GM12878 (cell line): ENCODE measurements at regions not wholly inside any gene's neighbourhood (a gene's known extent, or its start where the extent isn't known, plus 50 kb on each side); places are given as distances from the start of the nearest gene placed in this dataset.

Source experiments
- ATAC-seq: fragments of 200-7000 bp; cut with Tn5 transposase; 3 replicates; pipeline ENCODE4 v1.9.1; 2020; ENCODE audit warnings: mild to moderate bottlenecking, moderate library complexity
- BruUV-seq: library from RNA; stranded (reverse); fragments of 400-500 nt; replicated peaks from 2 replicates; lab custom pipeline; 2021; lab: Mats Ljungman, UMichigan
- CTCF ChIA-PET: fragments of 300-600 bp; sonication (Branson Sonifier 250); formaldehyde crosslinking; extraction: SDS; loops from one replicate; lab custom pipeline; 2021; ENCODE audit warnings: inconsistent platforms; lab: Yijun Ruan, JAX
- POLR2A ChIA-PET: fragments of 350-600 bp; formaldehyde crosslinking; extraction: SDS; loops from one replicate; lab custom pipeline; 2021; ENCODE audit warnings: inconsistent platforms; lab: Charles Lee
- RAD21 ChIA-PET: fragments of 300-600 bp; sonication (Branson Sonifier 250); formaldehyde crosslinking; loops from one replicate; lab custom pipeline; 2023; ENCODE audit warnings: antibody characterized with exemption; ENCODE audit not compliant: unreplicated experiment; lab: Charles Lee
- SMC1A ChIA-PET: fragments of 300-600 bp; sonication (Branson Sonifier 250); formaldehyde crosslinking; loops from one replicate; lab custom pipeline; 2023; ENCODE audit not compliant: unreplicated experiment, uncharacterized antibody; lab: Charles Lee
- DNase-seq: peaks from one replicate; pipeline ENCODE4 v3.0.0-alpha.2; 2011; ENCODE audit warnings: low read depth, low spot score
- FAIRE-seq: peaks from 3 replicates; lab custom pipeline; 2011; peaks lifted over from hg19 to GRCh38; lab: Jason Lieb, UNC
- H2AFZ ChIP-seq: 2 replicates; pipeline ENCODE4 v1.6.0; 2011; ENCODE audit warnings: low read depth, low read length, control low read depth; ENCODE audit not compliant: control insufficient read depth
- H3K27ac ChIP-seq: 2 replicates; pipeline ENCODE4 v1.5.1; 2011; ENCODE audit warnings: control low read depth; ENCODE audit not compliant: control insufficient read depth, insufficient read depth
- H3K27me3 ChIP-seq, 2 experiments: replicated peaks in 1 of 2; 2 replicates each; pipeline versions ENCODE4 v1.6.0 to v1.6.1; 2011; ENCODE audit warnings: low read length in 1 of 2; ENCODE audit not compliant: control insufficient read depth in 2 of 2, insufficient read depth in 2 of 2
- H3K36me3 ChIP-seq, 2 experiments: 2 replicates each; pipeline ENCODE4 v1.5.1; 2011; ENCODE audit warnings: low read length in 1 of 2; ENCODE audit not compliant: control insufficient read depth in 2 of 2, insufficient read depth in 2 of 2
- H3K4me1 ChIP-seq: 2 replicates; pipeline ENCODE4 v1.6.1; 2011; ENCODE audit warnings: mild to moderate bottlenecking, low read length, moderate library complexity, mixed read lengths; ENCODE audit not compliant: control insufficient read depth, insufficient read depth
- H3K4me2 ChIP-seq: 2 replicates; pipeline ENCODE4 v1.6.0; 2011; ENCODE audit warnings: control low read depth; ENCODE audit not compliant: control insufficient read depth, insufficient read depth
- H3K4me3 ChIP-seq: fragments of 200-600 bp; sonication (generic); 2 replicates; pipeline ENCODE4 v1.5.1; 2016
- H3K79me2 ChIP-seq: 2 replicates; pipeline ENCODE4 v1.6.0; 2011; ENCODE audit warnings: low read length; ENCODE audit not compliant: control insufficient read depth, insufficient read depth
- H3K9ac ChIP-seq: 2 replicates; pipeline ENCODE4 v1.8.0; 2011; ENCODE audit warnings: low read length, control low read depth, mixed read lengths; ENCODE audit not compliant: control insufficient read depth, insufficient read depth
- H3K9me3 ChIP-seq: replicated peaks from 3 replicates; pipeline ENCODE4 v1.5.1; 2011; ENCODE audit warnings: mild to moderate bottlenecking, low read length; ENCODE audit not compliant: control insufficient read depth, insufficient read depth
- H4K20me1 ChIP-seq: 2 replicates; pipeline ENCODE4 v1.6.0; 2011; ENCODE audit not compliant: control insufficient read depth, insufficient read depth
- ASH2L ChIP-seq: fragments of 300-600, 200-600 bp; sonication (generic); IDR thresholded peaks from 2 replicates; pipeline ENCODE4 v1.6.1; 2017; ENCODE audit warnings: low read depth, mild to moderate bottlenecking, borderline replicate concordance
- BMI1 ChIP-seq: fragments of 450-650 bp; IDR thresholded peaks from 2 replicates; pipeline ENCODE4 v1.6.1; 2016; ENCODE audit warnings: mild to moderate bottlenecking, moderate library complexity, borderline replicate concordance
- CREM ChIP-seq: IDR thresholded peaks from 2 replicates; pipeline ENCODE4 v1.6.1; 2014; ENCODE audit warnings: antibody characterized with exemption, low read depth
- HSF1 ChIP-seq: fragments of 150-350 bp; IDR thresholded peaks from 2 replicates; pipeline ENCODE4 v1.6.1; 2014; ENCODE audit warnings: mild to moderate bottlenecking, low read depth, low read length
- IRF5 ChIP-seq: fragments of 450-650 bp; IDR thresholded peaks from 2 replicates; pipeline ENCODE4 v1.6.1; 2017; ENCODE audit warnings: borderline replicate concordance
- JUND ChIP-seq: IDR thresholded peaks from 2 replicates; pipeline ENCODE4 v1.6.1; 2012; ENCODE audit warnings: low read depth, mild to moderate bottlenecking, low read length, improper control_type of control experiment, moderate library complexity
- MEF2B ChIP-seq: fragments of 450-650 bp; IDR thresholded peaks from 2 replicates; pipeline ENCODE4 v1.6.1; 2018; ENCODE audit warnings: mild to moderate bottlenecking, moderate library complexity; ENCODE audit not compliant: partially characterized antibody, poor library complexity, severe bottlenecking
- MLLT1 ChIP-seq: fragments of 450-650 bp; IDR thresholded peaks from 2 replicates; pipeline ENCODE4 v1.6.1; 2016; ENCODE audit warnings: mild to moderate bottlenecking
- MYB ChIP-seq: fragments of 150-350 bp; IDR thresholded peaks from 2 replicates; pipeline ENCODE4 v1.6.1; 2014; ENCODE audit warnings: mild to moderate bottlenecking, low read depth, low read length, borderline replicate concordance
- NRF1 ChIP-seq: conservative IDR thresholded peaks from 2 replicates; pipeline ENCODE4 v1.6.1; 2011; ENCODE audit warnings: mild to moderate bottlenecking, low read depth, low read length, improper control_type of control experiment
- RAD21 ChIP-seq: IDR thresholded peaks from 2 replicates; pipeline ENCODE4 v1.6.1; 2011; ENCODE audit warnings: mild to moderate bottlenecking, low read depth, low read length, moderate library complexity; ENCODE audit not compliant: insufficient read depth
- SKIL ChIP-seq: fragments of 450-650 bp; IDR thresholded peaks from 2 replicates; pipeline ENCODE4 v1.6.1; 2017; ENCODE audit warnings: mild to moderate bottlenecking, low read depth, inconsistent platforms; ENCODE audit not compliant: poor library complexity, severe bottlenecking
- SRF ChIP-seq, 2 experiments: IDR thresholded peaks; 2 replicates each; pipeline ENCODE4 v1.6.1; 2011; ENCODE audit warnings: low read depth in 2 of 2, low read length in 2 of 2, mild to moderate bottlenecking in 1 of 2, moderate library complexity in 1 of 2
- ZBTB4 ChIP-seq: fragments of 450-650 bp; formaldehyde crosslinking; IDR thresholded peaks from 2 replicates; pipeline ENCODE4 v1.4.0; 2022; ENCODE audit warnings: mild to moderate bottlenecking, moderate library complexity
- ZNF384 ChIP-seq: IDR thresholded peaks from 2 replicates; pipeline ENCODE4 v1.6.1; 2012; ENCODE audit warnings: low read depth, mild to moderate bottlenecking, low read length, improper control_type of control experiment, borderline replicate concordance
- WGBS: methylation state at CpG from one replicate; pipeline ENCODE4 v1.1.6; 2016; ENCODE audit warnings: low lambda C conversion rate; ENCODE audit not compliant: insufficient replicate concordance, insufficient coverage; ENCODE audit errors: missing lambda C conversion rate; 5-methylcytosine and 5-hydroxymethylcytosine counted together
- in situ Hi-C: fragments of 300-500 bp; cut with MboI; formaldehyde crosslinking; loops from 9 replicates; pipeline ENCODE4 v1.14.3; 2018; ENCODE audit warnings: mixed read lengths
- intact Hi-C: fragments of 100-400 bp; cut with micrococcal nuclease; formaldehyde crosslinking; loops from one replicate; pipeline ENCODE4 v1.14.2; 2022; ENCODE audit not compliant: unreplicated experiment

GRCh38 chr20:56060486-56060885, 55.2 kb upstream of the CBLN4 start:
- DNase-seq: no peak
- no peak overlapping the region for H2AFZ ChIP-seq

More at GRCh38 chr20:56060486-56060885, 55.2 kb upstream of the CBLN4 start:
- Histone ChIP-seq H3K9ac (no peak overlapping the region), H4K20me1 (no peaks in the 10 kb centered on the region), H3K4me2 (no peak overlapping the region), H3K36me3 (no peaks in the 10 kb centered on the region), H3K4me1 (no peaks in the 10 kb centered on the region), H3K9me3 (no peaks in the 10 kb centered on the region), H3K4me3 (no peak overlapping the region), H3K27ac (no peak overlapping the region), H3K27me3 (no peaks in the 10 kb centered on the region), H3K79me2 (no peaks in the 10 kb centered on the region)
- in situ Hi-C loops: no loop called here
- ChIA-PET RAD21 (no interaction called here), SMC1A (no interaction called here), POLR2A (no interaction called here), CTCF (no interaction called here)
- WGBS: 0% methylated on average over 2 of the region's 2 CpGs
- no TSS peak for BruUV-seq
- ATAC-seq (no peak), FAIRE-seq (no peak)
- intact Hi-C loops: loop anchor here (5.0 kb wide), 1 partner anchor 52 kb away; no protein-coding TSS in a partner anchor
- no peak for TF ChIP-seq HSF1
- no peak for TF ChIP-seq MEF2B
- no peak for TF ChIP-seq ASH2L
- TF ChIP-seq SRF (IDR thresholded peaks at IDR 0.05; ENCODE audit: low read depth in 2 of 2, low read length in 2 of 2): no peak
- no peak for TF ChIP-seq RAD21
- TF ChIP-seq NRF1: no peak
- no peak for TF ChIP-seq IRF5
- no peak for TF ChIP-seq ZNF384
- TF ChIP-seq CREM: no peak
- TF ChIP-seq ZBTB4 (CRISPR knock-in tag): no peak
- TF ChIP-seq SKIL: no peak
- TF ChIP-seq JUND: no peak
- TF ChIP-seq MLLT1: no peak
- no peak for TF ChIP-seq BMI1
- TF ChIP-seq MYB: no peak
